HUES64 (cell line): ENCODE measurements at regions not wholly inside any gene's neighbourhood (a gene's known extent, or its start where the extent isn't known, plus 50 kb on each side); places are given as distances from the start of the nearest gene placed in this dataset.

Source experiments
- H3K27ac ChIP-seq: 2 replicates; pipeline ENCODE4 v1.7.0; 2013; ENCODE audit warnings: low read depth, low read length, inconsistent platforms
- H3K27me3 ChIP-seq: 2 replicates; pipeline ENCODE4 v1.6.1; 2013; ENCODE audit warnings: mild to moderate bottlenecking, low read length; ENCODE audit not compliant: insufficient read depth
- H3K36me3 ChIP-seq: 2 replicates; pipeline ENCODE4 v1.6.1; 2013; ENCODE audit warnings: mild to moderate bottlenecking, low read length; ENCODE audit not compliant: insufficient read depth
- H3K4me1 ChIP-seq: 2 replicates; pipeline ENCODE4 v1.6.1; 2013; ENCODE audit warnings: mild to moderate bottlenecking, low read length, moderate library complexity; ENCODE audit not compliant: insufficient read depth
- H3K4me3 ChIP-seq: 2 replicates; pipeline ENCODE4 v1.5.1; 2013; ENCODE audit warnings: mild to moderate bottlenecking, low read length, moderate library complexity
- H3K9ac ChIP-seq: 2 replicates; pipeline ENCODE4 v1.6.1; 2013; ENCODE audit warnings: mild to moderate bottlenecking, low read depth, low read length
- H3K9me3 ChIP-seq: 2 replicates; pipeline ENCODE4 v1.6.1; 2013; ENCODE audit warnings: low read depth, low read length; ENCODE audit not compliant: insufficient read depth
- WGBS: fragments of 150-250, 120-280 bp; methylation state at CpG from one replicate; pipeline ENCODE4 v1.1.7; 2013; ENCODE audit warnings: missing lambda C conversion rate; 5-methylcytosine and 5-hydroxymethylcytosine counted together

- Histone ChIP-seq H3K9me3 (no peaks in the 10 kb centered on the region), H3K4me3 (no peak overlapping the region), H3K4me1 (peaks cover 16% of the 10 kb centered on the region), H3K9ac (no peak overlapping the region), H3K27me3 (peaks cover under 1% of the 10 kb centered on the region; the same call in 1 of the 2 replicates), H3K36me3 (no peaks in the 10 kb centered on the region), H3K27ac (no peak overlapping the region)
- WGBS, result 94% methylated on average over 2 of the region's 2 CpGs
Observed at GRCh38 chr13:40185414-40185813, 481.0 kb downstream of the FOXO1 start.

GRCh38 chr13:40186041-40186440 lies 480.4 kb downstream of the FOXO1 start:
- H3K36me3 ChIP-seq, result no peaks in the 10 kb centered on the region
- H3K9ac ChIP-seq, result no peak overlapping the region
- H3K27ac ChIP-seq, result no peak overlapping the region
- 92% methylated on average over 2 of the region's 3 CpGs for WGBS
- H3K4me3 ChIP-seq, result no peak overlapping the region
- H3K27me3 ChIP-seq, result no peaks in the 10 kb centered on the region
- peaks cover 22% of the 10 kb centered on the region for H3K4me1 ChIP-seq
- no peaks in the 10 kb centered on the region for H3K9me3 ChIP-seq

- no peak overlapping the region for H3K9ac ChIP-seq
- H3K4me1 ChIP-seq, result peaks cover 30% of the 10 kb centered on the region
- H3K27ac ChIP-seq, result no peak overlapping the region
- no peaks in the 10 kb centered on the region for H3K27me3 ChIP-seq
- no peaks in the 10 kb centered on the region for H3K36me3 ChIP-seq
- H3K9me3 ChIP-seq, result no peaks in the 10 kb centered on the region
- WGBS, result 94% methylated on average over 6 of the region's 9 CpGs
- no peak overlapping the region for H3K4me3 ChIP-seq
Observed at GRCh38 chr13:40186626-40187323, 479.7 kb downstream of the FOXO1 start.

- no peaks in the 10 kb centered on the region for H3K27me3 ChIP-seq
- WGBS, result 75% methylated on average over 12 of the region's 12 CpGs
- H3K4me3 ChIP-seq, result no peak overlapping the region
- H3K9ac ChIP-seq, result no peak overlapping the region
- no peaks in the 10 kb centered on the region for H3K9me3 ChIP-seq
- H3K4me1 ChIP-seq, result peaks cover 31% of the 10 kb centered on the region
- no peak overlapping the region for H3K27ac ChIP-seq
- H3K36me3 ChIP-seq, result no peaks in the 10 kb centered on the region
Observed at GRCh38 chr13:40187324-40187795, 479.1 kb downstream of the FOXO1 start.

GRCh38 chr13:40187841-40188591 lies 478.4 kb downstream of the FOXO1 start:
- H3K27ac ChIP-seq, result no peak overlapping the region
- WGBS, result 82% methylated on average over 27 of the region's 27 CpGs
- H3K27me3 ChIP-seq, result no peaks in the 10 kb centered on the region
- H3K4me1 ChIP-seq, result peaks cover 31% of the 10 kb centered on the region
- H3K36me3 ChIP-seq, result no peaks in the 10 kb centered on the region
- no peak overlapping the region for H3K9ac ChIP-seq
- H3K9me3 ChIP-seq, result no peaks in the 10 kb centered on the region
- H3K4me3 ChIP-seq, result no peak overlapping the region

- H3K9me3 ChIP-seq, result no peaks in the 10 kb centered on the region
- H3K9ac ChIP-seq, result no peak overlapping the region
- WGBS, result 97% methylated on average over 6 of the region's 6 CpGs
- H3K36me3 ChIP-seq, result no peaks in the 10 kb centered on the region
- no peak overlapping the region for H3K27ac ChIP-seq
- H3K27me3 ChIP-seq, result no peaks in the 10 kb centered on the region
- H3K4me3 ChIP-seq, result no peak overlapping the region
- peaks cover 31% of the 10 kb centered on the region for H3K4me1 ChIP-seq
Observed at GRCh38 chr13:40189426-40189825, 477.0 kb downstream of the FOXO1 start.

- no peaks in the 10 kb centered on the region for H3K36me3 ChIP-seq
- no peak overlapping the region for H3K4me3 ChIP-seq
- H3K27me3 ChIP-seq, result no peaks in the 10 kb centered on the region
- peaks cover 31% of the 10 kb centered on the region for H3K4me1 ChIP-seq
- no peak overlapping the region for H3K9ac ChIP-seq
- no peaks in the 10 kb centered on the region for H3K9me3 ChIP-seq
- WGBS, result 84% methylated on average over 6 of the region's 6 CpGs
- H3K27ac ChIP-seq, result no peak overlapping the region
Observed at GRCh38 chr13:40189898-40190630, 476.4 kb downstream of the FOXO1 start.

GRCh38 chr13:40190641-40191100 lies 475.8 kb downstream of the FOXO1 start:
- H3K27ac ChIP-seq, result peak overlapping the region; percentile 16; the same call in 1 of the 2 replicates
- H3K4me1 ChIP-seq, result peaks cover 31% of the 10 kb centered on the region
- no peaks in the 10 kb centered on the region for H3K36me3 ChIP-seq
- H3K9me3 ChIP-seq, result no peaks in the 10 kb centered on the region
- H3K4me3 ChIP-seq, result no peak overlapping the region
- H3K9ac ChIP-seq, result no peak overlapping the region
- no peaks in the 10 kb centered on the region for H3K27me3 ChIP-seq
- WGBS, result 65% methylated on average over 5 of the region's 5 CpGs

GRCh38 chr13:40191186-40191980 lies 475.1 kb downstream of the FOXO1 start:
- 85% methylated on average over 7 of the region's 7 CpGs for WGBS
- Histone ChIP-seq H3K4me3 (no peak overlapping the region), H3K9me3 (no peaks in the 10 kb centered on the region), H3K9ac (no peak overlapping the region), H3K36me3 (no peaks in the 10 kb centered on the region), H3K4me1 (peaks cover 31% of the 10 kb centered on the region), H3K27me3 (no peaks in the 10 kb centered on the region), H3K27ac (no peak overlapping the region)

- Histone ChIP-seq H3K36me3 (no peaks in the 10 kb centered on the region), H3K9me3 (no peaks in the 10 kb centered on the region), H3K27ac (no peak overlapping the region), H3K4me1 (peaks cover 26% of the 10 kb centered on the region; the same call in 1 of the 2 replicates), H3K27me3 (no peaks in the 10 kb centered on the region), H3K9ac (no peak overlapping the region), H3K4me3 (no peak overlapping the region)
- 97% methylated on average over 5 of the region's 5 CpGs for WGBS
Observed at GRCh38 chr13:40192452-40192851, 474.0 kb downstream of the FOXO1 start.
